ENCODE measurements at regions not wholly inside any gene's neighbourhood (a gene's known extent, or its start where the extent isn't known, plus 50 kb on each side); places are given as distances from the start of the nearest gene placed in this dataset.

DNA sequence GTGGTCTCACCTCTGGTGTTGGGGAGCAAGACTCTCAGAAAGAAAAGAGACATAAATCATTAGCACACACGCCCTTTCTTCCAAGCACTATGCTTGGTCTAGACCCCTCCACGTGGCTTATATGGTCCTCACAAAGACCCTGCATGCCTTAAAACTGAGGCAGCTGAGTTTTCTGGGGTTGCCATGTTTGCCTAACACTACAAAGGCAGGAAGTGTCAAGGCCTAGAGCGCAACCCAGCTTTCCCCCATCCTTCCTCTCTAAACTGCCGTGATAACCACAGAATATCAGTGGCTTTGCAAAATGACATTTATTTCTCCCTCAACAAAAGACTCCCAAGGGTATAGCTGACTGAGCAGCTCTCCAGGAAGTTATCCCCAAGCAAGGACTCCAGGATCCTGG is 146.5 kb upstream of the TOP1 start:
- TF ChIP-seq, protein P1, sequence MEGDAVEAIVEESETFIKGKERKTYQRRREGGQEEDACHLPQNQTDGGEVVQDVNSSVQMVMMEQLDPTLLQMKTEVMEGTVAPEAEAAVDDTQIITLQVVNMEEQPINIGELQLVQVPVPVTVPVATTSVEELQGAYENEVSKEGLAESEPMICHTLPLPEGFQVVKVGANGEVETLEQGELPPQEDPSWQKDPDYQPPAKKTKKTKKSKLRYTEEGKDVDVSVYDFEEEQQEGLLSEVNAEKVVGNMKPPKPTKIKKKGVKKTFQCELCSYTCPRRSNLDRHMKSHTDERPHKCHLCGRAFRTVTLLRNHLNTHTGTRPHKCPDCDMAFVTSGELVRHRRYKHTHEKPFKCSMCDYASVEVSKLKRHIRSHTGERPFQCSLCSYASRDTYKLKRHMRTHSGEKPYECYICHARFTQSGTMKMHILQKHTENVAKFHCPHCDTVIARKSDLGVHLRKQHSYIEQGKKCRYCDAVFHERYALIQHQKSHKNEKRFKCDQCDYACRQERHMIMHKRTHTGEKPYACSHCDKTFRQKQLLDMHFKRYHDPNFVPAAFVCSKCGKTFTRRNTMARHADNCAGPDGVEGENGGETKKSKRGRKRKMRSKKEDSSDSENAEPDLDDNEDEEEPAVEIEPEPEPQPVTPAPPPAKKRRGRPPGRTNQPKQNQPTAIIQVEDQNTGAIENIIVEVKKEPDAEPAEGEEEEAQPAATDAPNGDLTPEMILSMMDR (IDR thresholded peaks at IDR 0.05; ENCODE audit: extremely low read depth in 1 of 2, insufficient read depth in 1 of 2, low read depth in 1 of 2, low read length in 2 of 2): no peak
- TF ChIP-seq JUN (IDR thresholded peaks at IDR 0.05; ENCODE audit: borderline replicate concordance, insufficient read depth, insufficient read length, low read depth) (no peak), EZH2 (IDR thresholded peaks at IDR 0.05; ENCODE audit: borderline replicate concordance, low read depth, low read length, severe bottlenecking) (no peak), MYC (IDR thresholded peaks at IDR 0.05; ENCODE audit: low read depth, low read length) (no peak)
